Activated B cell treated with CpG ODN at 0.5 μM for 24 hours (primary cell): ENCODE measurements at regions not wholly inside any gene's neighbourhood (a gene's known extent, or its start where the extent isn't known, plus 50 kb on each side); places are given as distances from the start of the nearest gene placed in this dataset.

Source experiments
- ATAC-seq: fragments of 200-7000 bp; cut with Tn5 transposase; one replicate; pipeline ENCODE4 v1.10.0; 2021; ENCODE audit warnings: low read depth, mild to moderate bottlenecking, moderate library complexity
- CTCF ChIA-PET: fragments of 350-600 bp; sonication (Branson Sonifier 250); formaldehyde crosslinking; loops from one replicate; lab custom pipeline; 2021; ENCODE audit warnings: antibody characterized with exemption; lab: Charles Lee
- POLR2A ChIA-PET: fragments of 350-600 bp; sonication (Branson Sonifier 250); formaldehyde crosslinking; loops from one replicate; lab custom pipeline; 2021; ENCODE audit warnings: antibody characterized with exemption; lab: Charles Lee
- DNase-seq: peaks from one replicate; pipeline ENCODE4 v3.0.0; 2022
- H3K27ac Mint-ChIP-seq: one replicate; pipeline ENCODE4 v1.8.0; 2020; ENCODE audit warnings: mixed read lengths
- H3K27me3 Mint-ChIP-seq: one replicate; pipeline ENCODE4 v1.8.0; 2021; ENCODE audit warnings: mixed read lengths
- H3K36me3 Mint-ChIP-seq: one replicate; pipeline ENCODE4 v1.8.0; 2021; ENCODE audit warnings: low read depth, mixed read lengths
- H3K4me1 Mint-ChIP-seq: one replicate; pipeline ENCODE4 v1.8.0; 2021; ENCODE audit warnings: mixed read lengths
- H3K4me3 Mint-ChIP-seq: one replicate; pipeline ENCODE4 v1.8.0; 2020; ENCODE audit warnings: mild to moderate bottlenecking, mixed read lengths
- H3K9me3 Mint-ChIP-seq: one replicate; pipeline ENCODE4 v1.8.0; 2020; ENCODE audit warnings: mixed read lengths
- CTCF ChIP-seq: fragments of 200-600 bp; IDR thresholded peaks from one replicate; pipeline ENCODE4 v1.8.0; 2022; ENCODE audit warnings: antibody characterized with exemption, mild to moderate bottlenecking
- intact Hi-C: fragments of 100-400 bp; cut with micrococcal nuclease; formaldehyde crosslinking; loops from one replicate; pipeline ENCODE4 v1.15.1; 2024

DNA sequence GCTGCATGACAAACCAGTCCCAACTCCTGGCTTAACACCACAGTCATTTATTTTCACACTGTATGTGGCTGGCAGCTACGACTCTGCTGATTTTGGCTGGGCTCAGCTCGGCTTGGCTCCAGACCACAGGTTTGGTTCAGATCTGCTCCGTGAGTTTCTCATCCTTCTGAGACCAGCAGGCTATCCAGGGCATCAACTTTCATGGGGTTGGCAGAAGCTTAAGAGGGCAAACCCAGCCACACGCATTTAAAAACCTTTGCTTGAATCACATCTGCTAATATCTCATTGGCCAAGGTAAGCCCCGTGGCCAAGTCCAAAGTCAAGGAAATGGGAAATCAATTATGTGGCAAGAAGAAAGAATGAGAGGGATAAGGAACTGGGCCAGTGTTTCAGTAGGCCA, 574.2 kb downstream of the MATN1 start:
- H3K27ac Mint-ChIP-seq: no peak overlapping the region
- no peaks in the 10 kb centered on the region for H3K36me3 Mint-ChIP-seq
- H3K27me3 Mint-ChIP-seq: peaks cover 7% of the 10 kb centered on the region
- ATAC-seq: no peak
- H3K4me1 Mint-ChIP-seq: no peaks in the 10 kb centered on the region
- DNase-seq: no peak
- H3K9me3 Mint-ChIP-seq: peaks cover 13% of the 10 kb centered on the region
- no peak overlapping the region for H3K4me3 Mint-ChIP-seq
- CTCF ChIA-PET: no interaction called here
- no peak for TF ChIP-seq CTCF
- intact Hi-C loops: no loop called here
- POLR2A ChIA-PET: no interaction called here

GRCh38 chr1:30148676-30149075, 574.7 kb downstream of the MATN1 start:
- ATAC-seq: no peak
- DNase-seq: no peak
- H3K36me3 Mint-ChIP-seq: no peaks in the 10 kb centered on the region
- no peak overlapping the region for H3K4me3 Mint-ChIP-seq
- CTCF ChIA-PET: no interaction called here
- POLR2A ChIA-PET: no interaction called here
- H3K27ac Mint-ChIP-seq: no peak overlapping the region
- H3K9me3 Mint-ChIP-seq: peaks cover 18% of the 10 kb centered on the region
- peaks cover 7% of the 10 kb centered on the region for H3K27me3 Mint-ChIP-seq
- no peaks in the 10 kb centered on the region for H3K4me1 Mint-ChIP-seq
- intact Hi-C loops: no loop called here
- no peak for TF ChIP-seq CTCF

DNA sequence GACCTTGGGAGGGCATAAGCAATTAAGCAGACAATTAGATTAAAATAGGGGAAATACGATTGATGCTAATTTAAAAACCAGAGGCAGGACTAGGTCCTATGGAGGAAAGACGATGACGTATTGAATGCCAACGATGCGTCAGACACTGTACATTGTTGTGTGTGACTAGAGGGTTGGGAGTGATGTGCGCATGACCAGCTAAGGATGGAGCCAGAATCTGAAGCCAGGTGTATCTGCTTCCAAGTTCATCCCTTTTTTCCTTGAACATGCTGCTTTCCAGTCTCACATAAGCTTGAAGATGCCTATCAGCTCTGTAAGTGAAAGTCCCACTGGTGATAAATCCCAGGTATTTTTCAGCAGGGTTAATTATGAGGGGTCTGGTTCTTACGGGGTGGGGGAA, 576.2 kb downstream of the MATN1 start:
- ChIA-PET CTCF (interaction anchor here (0.7 kb wide), 1 partner anchor 41 kb away, joined by 3 read pairs; no protein-coding TSS in a partner anchor), POLR2A (no interaction called here)
- intact Hi-C loops: no loop called here
- DNase-seq (no peak), ATAC-seq (no peak)
- TF ChIP-seq CTCF: no peak
- Mint-ChIP-seq H3K4me1 (no peaks in the 10 kb centered on the region), H3K36me3 (no peaks in the 10 kb centered on the region), H3K4me3 (no peak overlapping the region), H3K9me3 (peaks cover 13% of the 10 kb centered on the region), H3K27me3 (peaks cover 7% of the 10 kb centered on the region), H3K27ac (no peak overlapping the region)

- CTCF ChIA-PET: interaction anchor here (0.7 kb wide), 1 partner anchor 40 kb away, joined by 3 read pairs; no protein-coding TSS in a partner anchor
Measured at GRCh38 chr1:30146448-30146847, 576.9 kb downstream of the MATN1 start.

GRCh38 chr1:30145723-30146303, 577.6 kb downstream of the MATN1 start:
- intact Hi-C loops: no loop called here
- ATAC-seq (no peak), DNase-seq (no peak)
- POLR2A ChIA-PET: no interaction called here
- Mint-ChIP-seq H3K27ac (no peak overlapping the region), H3K4me3 (no peak overlapping the region), H3K4me1 (no peaks in the 10 kb centered on the region), H3K27me3 (peaks cover 7% of the 10 kb centered on the region), H3K9me3 (peaks cover 5% of the 10 kb centered on the region), H3K36me3 (no peaks in the 10 kb centered on the region)
- CTCF ChIA-PET: no interaction called here
- TF ChIP-seq CTCF: no peak

More at GRCh38 chr1:30146448-30146847, 576.9 kb downstream of the MATN1 start:
- no peak overlapping the region for H3K27ac Mint-ChIP-seq
- no peak for TF ChIP-seq CTCF
- H3K27me3 Mint-ChIP-seq: peaks cover 7% of the 10 kb centered on the region
- intact Hi-C loops: no loop called here
- no peak for DNase-seq
- H3K4me1 Mint-ChIP-seq: no peaks in the 10 kb centered on the region
- POLR2A ChIA-PET: no interaction called here
- no peak for ATAC-seq
- H3K9me3 Mint-ChIP-seq: peaks cover 10% of the 10 kb centered on the region
- H3K4me3 Mint-ChIP-seq: no peak overlapping the region
- no peaks in the 10 kb centered on the region for H3K36me3 Mint-ChIP-seq
